Aorta (tissue), 5 donors: ENCODE measurements at regions not wholly inside any gene's neighbourhood (a gene's known extent, or its start where the extent isn't known, plus 50 kb on each side); places are given as distances from the start of the nearest gene placed in this dataset.

ENCODE experiments used
- ATAC-seq: fragments of 200-7000 bp; cut with Tn5 transposase; one replicate; pipeline ENCODE4 v1.9.1; 2022; ENCODE audit warnings: moderate library complexity; ENCODE audit not compliant: low FRiP score
- DNase-seq, 2 donors: peaks; one replicate each; pipeline ENCODE4 v3.0.0-alpha.2; 2020
- H3K27ac ChIP-seq, 2 donors: one replicate each; pipeline ENCODE4 v1.5.1; 2013; ENCODE audit warnings: low read length in 2 of 2, mild to moderate bottlenecking in 2 of 2, moderate library complexity in 2 of 2, control low read depth in 1 of 2, inconsistent platforms in 1 of 2, low read depth in 1 of 2
- H3K27me3 ChIP-seq, 2 donors: one replicate each; pipeline ENCODE4 v1.6.1; 2013; ENCODE audit warnings: control low read depth in 1 of 2, low read length in 1 of 2, mild to moderate bottlenecking in 1 of 2, moderate library complexity in 1 of 2; ENCODE audit not compliant: insufficient read depth in 2 of 2, control insufficient read depth in 1 of 2
- H3K36me3 ChIP-seq, 2 donors: one replicate each; pipeline ENCODE4 v1.6.1; 2013; ENCODE audit warnings: control low read depth in 1 of 2, low read length in 1 of 2, mild to moderate bottlenecking in 1 of 2; ENCODE audit not compliant: insufficient read depth in 2 of 2, control insufficient read depth in 1 of 2
- H3K4me1 ChIP-seq, 2 donors: one replicate each; pipeline ENCODE4 v1.6.1; 2013; ENCODE audit warnings: low read length in 2 of 2, control low read depth in 1 of 2, mild to moderate bottlenecking in 1 of 2, moderate library complexity in 1 of 2; ENCODE audit not compliant: insufficient read depth in 2 of 2, control insufficient read depth in 1 of 2
- H3K4me3 ChIP-seq, 2 donors: one replicate each; pipeline ENCODE4 v1.5.1; 2013; ENCODE audit warnings: low read length in 2 of 2, control low read depth in 1 of 2, mild to moderate bottlenecking in 1 of 2
- H3K9me3 ChIP-seq: one replicate; pipeline ENCODE4 v1.6.1; 2013; ENCODE audit warnings: mild to moderate bottlenecking, low read length; ENCODE audit not compliant: control insufficient read depth
- WGBS, 2 donors: extraction: QIAGEN DNeasy Blood & Tissue Kit; methylation state at CpG; one replicate each; pipeline ENCODE4 v1.1.7; 2013; 5-methylcytosine and 5-hydroxymethylcytosine counted together
- intact Hi-C, 2 donors: fragments of 100-400 bp; cut with DNase I; formaldehyde crosslinking; loops; one replicate each; pipeline versions ENCODE4 v1.14.2 to v1.15.0; 2022
- donor health status: healthy with polysubstance abuse.
- donor health status: Bipolar disorder and iron deficiency.
- donor health status: DM: no; HTN: no; CAD: no.
- donor health status: DM: no; HTN: no; CAD: no.
- donor health status: DM: yes; HTN: yes; CAD: no.

DNA sequence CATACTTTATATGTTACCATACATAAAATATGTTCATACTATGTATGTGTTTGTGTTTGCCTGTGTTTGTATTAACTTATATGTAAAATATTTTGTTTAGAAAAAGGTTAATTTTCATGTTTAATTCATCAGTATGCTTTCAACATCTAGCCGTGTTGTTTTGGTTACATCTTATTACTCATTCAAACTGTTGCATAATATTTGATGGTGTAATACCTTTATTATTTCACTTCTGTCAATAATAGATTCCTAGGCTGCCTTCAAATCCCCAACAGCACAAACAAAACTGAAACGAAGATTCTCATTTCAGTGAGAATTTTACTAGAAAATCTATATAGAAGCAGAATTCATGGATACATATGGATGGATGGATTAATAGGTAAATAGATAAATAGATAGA is 462.3 kb upstream of the ADGRL3 start:
- H3K36me3 ChIP-seq = no peaks in the 10 kb centered on the region
- H3K9me3 ChIP-seq = no peaks in the 10 kb centered on the region
- H3K4me3 ChIP-seq = no peak overlapping the region
- no peak overlapping the region for H3K27ac ChIP-seq
- H3K27me3 ChIP-seq = no peaks in the 10 kb centered on the region
- no peak for DNase-seq
- intact Hi-C loops = no loop called here
- H3K4me1 ChIP-seq = no peaks in the 10 kb centered on the region
- WGBS, 2 donors = 39 to 40% methylated on average over 2 of the region's 2 CpGs
- no peak for ATAC-seq

DNA sequence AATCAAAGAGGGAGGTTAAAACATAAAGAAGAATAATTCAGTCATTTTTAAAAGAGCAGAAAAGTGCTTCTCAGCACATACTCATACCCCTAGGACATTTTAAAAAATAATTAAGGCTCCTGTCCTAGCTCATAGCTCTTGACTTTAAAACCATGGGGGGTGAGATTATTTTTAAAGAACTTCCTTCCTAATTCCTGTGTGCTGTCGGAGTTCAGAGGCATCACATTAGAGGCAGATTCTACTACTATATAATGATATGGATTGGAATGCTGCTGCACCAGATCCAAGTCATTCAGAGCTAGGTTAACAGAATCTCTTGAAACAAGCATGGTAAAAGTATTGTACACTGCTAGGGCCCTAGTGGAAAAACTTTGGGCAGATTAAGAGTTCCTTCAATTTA is 456.5 kb upstream of the ADGRL3 start:
- Histone ChIP-seq H3K27me3 (no peaks in the 10 kb centered on the region), H3K9me3 (no peaks in the 10 kb centered on the region), H3K4me3 (no peak overlapping the region), H3K36me3 (no peaks in the 10 kb centered on the region), H3K27ac (no peak overlapping the region), H3K4me1 (no peaks in the 10 kb centered on the region)
- intact Hi-C loops = no loop called here
- DNase-seq (no peak), ATAC-seq (no peak)
- 91 to 94% methylated on average over 1 of the region's 1 CpG for WGBS, 2 donors

DNA sequence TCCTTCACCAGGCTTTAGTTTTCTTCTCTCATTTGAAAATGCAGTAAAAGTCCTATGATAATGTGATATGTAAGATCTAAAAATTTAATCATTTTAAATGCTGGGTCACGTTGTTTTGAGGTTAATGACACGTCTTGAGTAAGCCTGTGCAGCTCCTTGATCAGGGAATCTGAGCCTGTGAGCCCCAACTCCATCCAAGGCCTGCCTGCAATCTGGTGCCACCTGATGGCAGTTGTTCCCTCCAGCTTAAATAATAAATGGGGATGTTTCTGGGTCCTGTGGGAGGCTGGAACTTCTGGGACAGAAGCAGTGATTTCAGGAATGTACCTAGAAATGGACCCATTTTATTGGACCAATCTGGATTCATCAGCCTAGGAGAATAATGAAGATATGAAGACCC is 455.4 kb upstream of the ADGRL3 start:
- H3K4me1 ChIP-seq = no peaks in the 10 kb centered on the region
- intact Hi-C loops = no loop called here
- H3K27me3 ChIP-seq = no peaks in the 10 kb centered on the region
- DNase-seq (no peak), ATAC-seq (no peak)
- H3K4me3 ChIP-seq = no peak overlapping the region
- no peaks in the 10 kb centered on the region for H3K36me3 ChIP-seq
- H3K9me3 ChIP-seq = no peaks in the 10 kb centered on the region
- no peak overlapping the region for H3K27ac ChIP-seq
- 92% methylated on average over 2 of the region's 2 CpGs for WGBS, 2 donors

DNA sequence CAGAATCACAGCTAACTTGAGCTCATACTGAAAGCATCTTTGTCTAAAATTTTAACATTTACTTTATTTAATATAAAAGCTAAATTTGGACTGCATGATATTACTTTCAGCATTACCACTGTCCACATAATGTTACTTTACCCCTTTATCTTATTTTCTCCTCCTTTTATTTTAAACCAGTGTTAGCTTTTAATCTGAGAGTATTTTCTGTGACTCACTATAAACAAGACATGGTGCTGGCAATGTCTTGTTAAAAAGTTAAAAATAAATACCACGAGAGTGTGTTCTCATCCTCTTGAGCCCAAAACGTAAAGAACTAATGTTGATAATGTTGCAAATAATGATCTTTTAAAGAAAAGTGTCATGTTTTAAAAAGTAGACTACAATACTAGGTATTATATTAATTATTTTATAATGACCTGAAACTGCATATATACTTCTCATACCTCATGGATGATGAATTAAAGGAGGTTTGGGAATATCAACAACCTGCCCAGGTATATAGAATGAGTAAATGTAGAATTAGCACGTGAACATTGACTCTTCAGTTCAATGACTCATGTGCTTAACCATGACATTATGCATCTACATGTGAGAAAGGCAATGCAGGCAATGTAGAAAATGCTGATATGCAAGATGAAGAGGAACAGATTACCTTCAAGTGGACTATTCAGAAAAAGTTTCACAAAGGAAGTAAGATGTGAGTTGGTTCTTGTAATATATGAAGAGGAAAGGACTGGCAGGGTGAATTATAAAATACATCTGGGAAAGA is 454.1 kb upstream of the ADGRL3 start:
- Histone ChIP-seq H3K27me3 (no peaks in the 10 kb centered on the region), H3K9me3 (no peaks in the 10 kb centered on the region), H3K4me1 (no peaks in the 10 kb centered on the region), H3K27ac (no peak overlapping the region), H3K4me3 (no peak overlapping the region), H3K36me3 (no peaks in the 10 kb centered on the region)
- WGBS, 2 donors = 32% methylated on average over 3 of the region's 3 CpGs
- no peak for DNase-seq
- intact Hi-C loops = no loop called here
- no peak for ATAC-seq

GRCh38 chr4:60750962-60751361 is 449.2 kb upstream of the ADGRL3 start:
- Histone ChIP-seq H3K9me3 (no peaks in the 10 kb centered on the region), H3K36me3 (no peaks in the 10 kb centered on the region), H3K4me3 (no peak overlapping the region), H3K27me3 (no peaks in the 10 kb centered on the region), H3K27ac (no peak overlapping the region), H3K4me1 (no peaks in the 10 kb centered on the region)
- no peak for DNase-seq
- intact Hi-C loops = no loop called here
- ATAC-seq = no peak
- 94 to 97% methylated on average over 4 of the region's 4 CpGs for WGBS, 2 donors

GRCh38 chr4:60757986-60758680 is 442.0 kb upstream of the ADGRL3 start:
- ATAC-seq (no peak), DNase-seq (no peak)
- H3K4me1 ChIP-seq = no peaks in the 10 kb centered on the region
- intact Hi-C loops = no loop called here
- no peak overlapping the region for H3K4me3 ChIP-seq
- H3K27me3 ChIP-seq = no peaks in the 10 kb centered on the region
- WGBS, 2 donors = 0 to 16% methylated on average over 1 of the region's 1 CpG
- no peak overlapping the region for H3K27ac ChIP-seq
- H3K36me3 ChIP-seq = no peaks in the 10 kb centered on the region
- no peaks in the 10 kb centered on the region for H3K9me3 ChIP-seq

GRCh38 chr4:60759518-60760245 is 440.4 kb upstream of the ADGRL3 start:
- no peaks in the 10 kb centered on the region for H3K4me1 ChIP-seq
- 93 to 94% methylated on average over 4 of the region's 4 CpGs for WGBS, 2 donors
- no peak for ATAC-seq

DNA sequence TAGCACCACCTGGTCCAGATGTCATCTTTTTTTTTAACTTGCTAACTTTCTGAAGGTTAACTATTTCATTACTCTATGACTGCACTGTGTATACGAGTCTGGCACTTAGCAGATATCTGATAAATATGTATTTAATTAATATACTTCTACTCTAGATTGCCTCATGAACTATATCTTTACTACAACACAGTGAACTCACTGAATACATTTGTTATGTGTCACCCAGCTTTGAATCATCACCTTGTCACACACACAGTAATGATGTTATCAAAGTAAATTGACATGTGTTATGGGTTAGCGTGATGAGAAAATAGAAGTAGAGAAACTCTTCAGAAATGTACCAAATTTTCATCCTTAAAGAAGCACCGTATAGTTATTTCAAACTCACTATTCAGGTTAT is 419.3 kb upstream of the ADGRL3 start:
- intact Hi-C loops = no loop called here
- Histone ChIP-seq H3K36me3 (no peaks in the 10 kb centered on the region), H3K9me3 (no peaks in the 10 kb centered on the region), H3K27ac (no peak overlapping the region), H3K4me1 (no peaks in the 10 kb centered on the region), H3K4me3 (no peak overlapping the region), H3K27me3 (no peaks in the 10 kb centered on the region)
- ATAC-seq = no peak
- no peak for DNase-seq
- WGBS, 2 donors = 90 to 92% methylated on average over 3 of the region's 3 CpGs

More at GRCh38 chr4:60759518-60760245, 440.4 kb upstream of the ADGRL3 start:
- DNase-seq = no peak
- Histone ChIP-seq H3K36me3 (no peaks in the 10 kb centered on the region), H3K27ac (no peak overlapping the region), H3K9me3 (no peaks in the 10 kb centered on the region), H3K4me3 (no peak overlapping the region), H3K27me3 (no peaks in the 10 kb centered on the region)
- intact Hi-C loops = no loop called here
